Neural cell (in vitro differentiated cells): ENCODE measurements at regions not wholly inside any gene's neighbourhood (a gene's known extent, or its start where the extent isn't known, plus 50 kb on each side); places are given as distances from the start of the nearest gene placed in this dataset.
"Not testable (repeated sequence)": the region's sequence is repeated elsewhere in the genome, so short reads cannot be mapped to it uniquely, and the experiment has no call there.

Source experiments
- H2AFZ ChIP-seq: fragments of 200-600, 300-800 bp; sonication (generic), shearing (Covaris generic); 2 replicates; pipeline ENCODE4 v1.6.0; 2014; ENCODE audit warnings: low read depth, mild to moderate bottlenecking, antibody characterized with exemption, low read length, moderate library complexity
- H3F3A ChIP-seq: fragments of 200-600 bp; shearing (Covaris generic); 2 replicates; pipeline ENCODE4 v1.6.1; 2016; ENCODE audit warnings: mild to moderate bottlenecking, moderate library complexity, mixed read lengths, antibody characterized with exemption, low read length; ENCODE audit not compliant: insufficient read depth, poor library complexity, severe bottlenecking
- H3K27ac ChIP-seq: fragments of 200-600, 300-800 bp; sonication (generic), shearing (Covaris generic); 2 replicates; pipeline ENCODE4 v1.5.1; 2014; ENCODE audit warnings: mild to moderate bottlenecking, low read length, moderate library complexity
- H3K27me3 ChIP-seq: fragments of 300-800, 200-600 bp; sonication (generic), shearing (Covaris generic); 2 replicates; pipeline ENCODE4 v1.6.0; 2014; ENCODE audit warnings: mild to moderate bottlenecking, low read depth, low read length, moderate library complexity; ENCODE audit not compliant: insufficient read depth
- H3K36me3 ChIP-seq: fragments of 300-800, 200-600 bp; sonication (generic), shearing (Covaris generic); 2 replicates; pipeline ENCODE4 v1.5.1; 2014; ENCODE audit warnings: mild to moderate bottlenecking, antibody characterized with exemption, low read length, moderate library complexity; ENCODE audit not compliant: insufficient read depth
- H3K4me2 ChIP-seq: fragments of 300-800, 200-600 bp; sonication (generic), shearing (Covaris generic); 2 replicates; pipeline ENCODE4 v1.6.0; 2014; ENCODE audit warnings: mild to moderate bottlenecking, low read length
- H3K4me3 ChIP-seq: fragments of 300-800, 200-600 bp; sonication (generic), shearing (Covaris generic); 2 replicates; pipeline ENCODE4 v1.5.1; 2014; ENCODE audit warnings: mild to moderate bottlenecking, low read length, moderate library complexity
- H3K79me2 ChIP-seq: fragments of 200-600 bp; shearing (Covaris generic); replicated peaks from 2 replicates; pipeline ENCODE4 v1.6.0; 2014; ENCODE audit warnings: mild to moderate bottlenecking, low read length, moderate library complexity; ENCODE audit not compliant: insufficient read depth
- H3K9ac ChIP-seq: fragments of 300-800, 200-600 bp; sonication (generic), shearing (Covaris generic); 2 replicates; pipeline ENCODE4 v1.6.1; 2016; ENCODE audit warnings: mild to moderate bottlenecking, low read length, mixed read lengths
- H3K9me2 ChIP-seq: fragments of 200-600 bp; shearing (Covaris generic); 2 replicates; pipeline ENCODE4 v1.6.1; 2016; ENCODE audit warnings: mild to moderate bottlenecking, low read length, mixed read lengths; ENCODE audit not compliant: insufficient read depth
- H3K9me3 ChIP-seq: fragments of 200-600, 300-800 bp; sonication (generic), shearing (Covaris generic); 2 replicates; pipeline ENCODE4 v1.6.1; 2016; ENCODE audit warnings: mild to moderate bottlenecking, mixed run types, low read length, moderate library complexity, mixed read lengths
- H4K20me1 ChIP-seq: fragments of 200-600 bp; shearing (Covaris generic); 2 replicates; pipeline ENCODE4 v1.6.1; 2016; ENCODE audit warnings: mild to moderate bottlenecking, mixed run types; ENCODE audit not compliant: insufficient read depth
- EP300 ChIP-seq: fragments of 450-650 bp; conservative IDR thresholded peaks from 2 replicates; pipeline ENCODE4 v1.6.1; 2014; ENCODE audit warnings: antibody characterized with exemption, mild to moderate bottlenecking, moderate library complexity; ENCODE audit not compliant: poor library complexity, severe bottlenecking
- EZH2 ChIP-seq: fragments of 200-600, 300-800 bp; shearing (Covaris generic), sonication (generic); IDR thresholded peaks from 2 replicates; pipeline ENCODE4 v1.6.1; 2014; ENCODE audit warnings: antibody characterized with exemption, low read length, borderline replicate concordance, mild to moderate bottlenecking; ENCODE audit not compliant: insufficient read depth, poor library complexity, severe bottlenecking
- MXI1 ChIP-seq: fragments of 450-650 bp; conservative IDR thresholded peaks from 2 replicates; pipeline ENCODE4 v1.6.1; 2014; ENCODE audit warnings: antibody characterized with exemption, mild to moderate bottlenecking; ENCODE audit not compliant: poor library complexity, severe bottlenecking
- POLR2AphosphoS5 ChIP-seq: IDR thresholded peaks from 2 replicates; pipeline ENCODE4 v1.6.1; 2012
- RAD21 ChIP-seq: fragments of 450-650 bp; conservative IDR thresholded peaks from 2 replicates; pipeline ENCODE4 v1.6.1; 2014; ENCODE audit warnings: antibody characterized with exemption, mild to moderate bottlenecking, moderate library complexity
- SMC3 ChIP-seq: fragments of 450-650 bp; conservative IDR thresholded peaks from 2 replicates; pipeline ENCODE4 v1.6.1; 2014; ENCODE audit warnings: antibody characterized with exemption, mild to moderate bottlenecking, moderate library complexity; ENCODE audit not compliant: poor library complexity
- TAF1 ChIP-seq: IDR thresholded peaks from 2 replicates; pipeline ENCODE4 v1.6.1; 2012; ENCODE audit warnings: low read depth
- TF ChIP-seq, protein P1 (sequence below): fragments of 450-650 bp; IDR thresholded peaks from 2 replicates; pipeline ENCODE4 v1.5.1; 2014; ENCODE audit warnings: antibody characterized with exemption, mild to moderate bottlenecking, moderate library complexity; ENCODE audit not compliant: poor library complexity, severe bottlenecking
- TF ChIP-seq, protein P2 (sequence below): IDR thresholded peaks from 2 replicates; pipeline ENCODE4 v1.6.1; 2012; ENCODE audit warnings: borderline replicate concordance

GRCh38 chr20:40887105-40887504, 141.5 kb upstream of the TOP1 start:
- H3K9me3 ChIP-seq, result no peaks in the 10 kb centered on the region
- no peaks in the 10 kb centered on the region for H3K36me3 ChIP-seq
- H3K27me3 ChIP-seq, result no peaks in the 10 kb centered on the region
- no peak overlapping the region for H3K9ac ChIP-seq
- no peaks in the 10 kb centered on the region for H4K20me1 ChIP-seq
- no peak overlapping the region for H3K4me2 ChIP-seq
- H2AFZ ChIP-seq, result no peak overlapping the region
- H3K9me2 ChIP-seq, result no peaks in the 10 kb centered on the region
- no peak overlapping the region for H3K27ac ChIP-seq
- H3K79me2 ChIP-seq, result no peaks in the 10 kb centered on the region
- H3K4me3 ChIP-seq, result no peak overlapping the region
- TF ChIP-seq, protein P1, sequence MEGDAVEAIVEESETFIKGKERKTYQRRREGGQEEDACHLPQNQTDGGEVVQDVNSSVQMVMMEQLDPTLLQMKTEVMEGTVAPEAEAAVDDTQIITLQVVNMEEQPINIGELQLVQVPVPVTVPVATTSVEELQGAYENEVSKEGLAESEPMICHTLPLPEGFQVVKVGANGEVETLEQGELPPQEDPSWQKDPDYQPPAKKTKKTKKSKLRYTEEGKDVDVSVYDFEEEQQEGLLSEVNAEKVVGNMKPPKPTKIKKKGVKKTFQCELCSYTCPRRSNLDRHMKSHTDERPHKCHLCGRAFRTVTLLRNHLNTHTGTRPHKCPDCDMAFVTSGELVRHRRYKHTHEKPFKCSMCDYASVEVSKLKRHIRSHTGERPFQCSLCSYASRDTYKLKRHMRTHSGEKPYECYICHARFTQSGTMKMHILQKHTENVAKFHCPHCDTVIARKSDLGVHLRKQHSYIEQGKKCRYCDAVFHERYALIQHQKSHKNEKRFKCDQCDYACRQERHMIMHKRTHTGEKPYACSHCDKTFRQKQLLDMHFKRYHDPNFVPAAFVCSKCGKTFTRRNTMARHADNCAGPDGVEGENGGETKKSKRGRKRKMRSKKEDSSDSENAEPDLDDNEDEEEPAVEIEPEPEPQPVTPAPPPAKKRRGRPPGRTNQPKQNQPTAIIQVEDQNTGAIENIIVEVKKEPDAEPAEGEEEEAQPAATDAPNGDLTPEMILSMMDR, result no peak
- TF ChIP-seq MXI1 (no peak), EZH2 (no peak), TAF1 (no peak), RAD21 (no peak), POLR2AphosphoS5 (no peak), EP300 (no peak), SMC3 (no peak)
- TF ChIP-seq, protein P2, sequence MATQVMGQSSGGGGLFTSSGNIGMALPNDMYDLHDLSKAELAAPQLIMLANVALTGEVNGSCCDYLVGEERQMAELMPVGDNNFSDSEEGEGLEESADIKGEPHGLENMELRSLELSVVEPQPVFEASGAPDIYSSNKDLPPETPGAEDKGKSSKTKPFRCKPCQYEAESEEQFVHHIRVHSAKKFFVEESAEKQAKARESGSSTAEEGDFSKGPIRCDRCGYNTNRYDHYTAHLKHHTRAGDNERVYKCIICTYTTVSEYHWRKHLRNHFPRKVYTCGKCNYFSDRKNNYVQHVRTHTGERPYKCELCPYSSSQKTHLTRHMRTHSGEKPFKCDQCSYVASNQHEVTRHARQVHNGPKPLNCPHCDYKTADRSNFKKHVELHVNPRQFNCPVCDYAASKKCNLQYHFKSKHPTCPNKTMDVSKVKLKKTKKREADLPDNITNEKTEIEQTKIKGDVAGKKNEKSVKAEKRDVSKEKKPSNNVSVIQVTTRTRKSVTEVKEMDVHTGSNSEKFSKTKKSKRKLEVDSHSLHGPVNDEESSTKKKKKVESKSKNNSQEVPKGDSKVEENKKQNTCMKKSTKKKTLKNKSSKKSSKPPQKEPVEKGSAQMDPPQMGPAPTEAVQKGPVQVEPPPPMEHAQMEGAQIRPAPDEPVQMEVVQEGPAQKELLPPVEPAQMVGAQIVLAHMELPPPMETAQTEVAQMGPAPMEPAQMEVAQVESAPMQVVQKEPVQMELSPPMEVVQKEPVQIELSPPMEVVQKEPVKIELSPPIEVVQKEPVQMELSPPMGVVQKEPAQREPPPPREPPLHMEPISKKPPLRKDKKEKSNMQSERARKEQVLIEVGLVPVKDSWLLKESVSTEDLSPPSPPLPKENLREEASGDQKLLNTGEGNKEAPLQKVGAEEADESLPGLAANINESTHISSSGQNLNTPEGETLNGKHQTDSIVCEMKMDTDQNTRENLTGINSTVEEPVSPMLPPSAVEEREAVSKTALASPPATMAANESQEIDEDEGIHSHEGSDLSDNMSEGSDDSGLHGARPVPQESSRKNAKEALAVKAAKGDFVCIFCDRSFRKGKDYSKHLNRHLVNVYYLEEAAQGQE, result no peak
- no peaks in the 10 kb centered on the region for H3F3A ChIP-seq

GRCh38 chr20:40889266-40889665, 139.4 kb upstream of the TOP1 start:
- H3K27ac ChIP-seq, H3F3A ChIP-seq, H3K9ac ChIP-seq, H4K20me1 ChIP-seq, H3K36me3 ChIP-seq, H3K4me2 ChIP-seq, H3K9me3 ChIP-seq, H3K9me2 ChIP-seq, H3K79me2 ChIP-seq, H3K27me3 ChIP-seq, H2AFZ ChIP-seq, H3K4me3 ChIP-seq: not testable (repeated sequence)

- no peak overlapping the region for H2AFZ ChIP-seq
- H3K27ac ChIP-seq, result no peak overlapping the region
- no peak overlapping the region for H3K4me2 ChIP-seq
- no peaks in the 10 kb centered on the region for H3K27me3 ChIP-seq
- no peaks in the 10 kb centered on the region for H3K79me2 ChIP-seq
- H3K9ac ChIP-seq, result no peak overlapping the region
- H4K20me1 ChIP-seq, result no peaks in the 10 kb centered on the region
- TF ChIP-seq MXI1, result no peak
- TF ChIP-seq TAF1, result no peak
- TF ChIP-seq EZH2, result no peak
- no peaks in the 10 kb centered on the region for H3K9me3 ChIP-seq
- no peaks in the 10 kb centered on the region for H3K36me3 ChIP-seq
- no peak overlapping the region for H3K4me3 ChIP-seq
- H3F3A ChIP-seq, result no peaks in the 10 kb centered on the region
- no peaks in the 10 kb centered on the region for H3K9me2 ChIP-seq
Measured at GRCh38 chr20:40890181-40890580, 138.4 kb upstream of the TOP1 start.
